Activated effector memory CD4-positive, alpha-beta T cell treated with anti-CD3 and anti-CD28 coated beads, Interleukin-2, amount 50 U/mL, for 16 hours (primary cell): ENCODE measurements at regions not wholly inside any gene's neighbourhood (a gene's known extent, or its start where the extent isn't known, plus 50 kb on each side); places are given as distances from the start of the nearest gene placed in this dataset.
"Not testable (repeated sequence)": the region's sequence is repeated elsewhere in the genome, so short reads cannot be mapped to it uniquely, and the experiment has no call there.

Experiments used
- DNase-seq: peaks from one replicate; pipeline ENCODE4 v3.0.0-alpha.2; 2020

- DNase-seq, result no peak
Measured at GRCh38 chr22:36088292-36088691, 59.7 kb upstream of the RBFOX2 start.

GRCh38 chr22:36087784-36088183, 59.2 kb upstream of the RBFOX2 start:
- no peak for DNase-seq

DNA sequence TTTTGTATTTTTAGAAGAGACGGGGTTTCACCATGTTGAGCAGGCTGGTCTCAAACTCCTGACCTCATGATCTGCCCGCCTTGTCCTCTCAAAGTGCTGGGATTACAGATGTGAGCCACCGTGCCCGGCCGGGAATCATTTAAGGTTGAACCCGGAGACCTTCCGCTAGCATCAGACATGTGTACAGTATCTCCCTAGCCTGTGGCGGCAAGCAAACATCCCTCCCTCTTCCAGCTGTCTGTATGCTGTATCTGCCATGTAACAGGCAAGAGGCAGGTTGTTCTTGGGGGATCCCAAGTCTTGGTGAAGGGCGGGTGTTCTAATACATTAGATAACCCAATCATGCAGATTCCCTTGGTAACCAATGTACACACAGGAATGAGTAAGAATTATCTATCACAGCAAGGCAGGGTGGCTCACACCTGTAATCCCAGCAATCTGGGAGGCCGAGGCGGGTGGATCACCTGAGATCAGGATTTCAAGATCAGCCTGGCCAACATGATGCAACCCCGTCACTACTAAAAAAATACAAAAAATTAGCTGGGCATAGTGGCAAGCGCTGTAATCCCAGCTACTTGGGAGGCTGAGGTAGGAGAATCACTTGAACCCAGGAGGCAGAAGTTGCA, 58.1 kb upstream of the RBFOX2 start:
- peak; percentile 33 for DNase-seq

DNA sequence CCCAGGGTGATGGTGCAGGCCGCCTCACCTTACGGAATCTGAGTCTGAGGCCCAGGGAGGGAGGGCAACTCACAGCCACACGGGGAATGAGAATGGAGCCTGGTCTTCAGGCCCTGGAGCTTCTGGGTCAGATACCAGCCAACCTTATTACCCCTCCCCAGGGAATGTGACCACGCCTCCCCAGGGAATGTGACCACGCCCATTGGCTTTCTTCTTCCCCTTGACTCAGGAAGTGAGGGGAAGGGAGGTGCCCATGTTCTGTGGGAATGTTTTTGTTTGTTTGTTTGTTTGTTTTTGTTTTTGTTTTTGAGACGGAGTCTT, 57.5 kb upstream of the RBFOX2 start:
- DNase-seq, result peak; percentile 28

DNA sequence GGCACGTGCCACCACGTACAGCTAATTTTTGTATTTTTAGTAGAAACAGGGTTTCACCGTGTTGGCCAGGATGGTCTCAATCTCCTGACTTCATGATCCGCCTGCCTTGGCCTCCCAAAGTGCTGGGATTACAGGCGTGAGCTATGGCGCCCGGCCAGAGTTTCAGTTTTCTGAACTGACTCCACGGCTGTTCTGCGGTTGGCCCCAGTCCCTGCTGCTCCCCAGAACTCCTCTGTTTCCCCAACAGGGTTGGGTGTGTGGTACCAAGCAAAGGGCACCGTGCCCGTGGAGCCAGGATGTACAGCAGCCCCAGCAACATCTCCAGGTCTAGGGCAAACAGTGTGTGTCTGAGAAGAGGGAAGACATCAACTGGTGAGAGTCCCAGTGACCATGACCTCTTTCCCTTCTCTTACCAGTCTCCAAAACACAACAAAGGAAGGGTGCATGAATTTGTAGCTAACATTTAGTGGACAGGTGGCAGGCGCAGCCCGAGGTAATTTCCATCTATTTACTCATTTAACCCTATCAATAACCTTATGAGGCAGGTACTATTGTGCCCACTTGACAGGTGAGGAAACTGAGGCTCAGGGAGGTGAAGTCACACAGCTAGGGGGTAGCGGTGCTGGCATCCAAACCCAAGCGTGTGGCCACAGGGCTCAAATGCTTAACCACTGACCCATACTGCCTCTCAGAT, 57.0 kb upstream of the RBFOX2 start:
- DNase-seq, result peak; percentile 30

- DNase-seq, result peak; percentile 19
Measured at GRCh38 chr22:36084717-36085116, 56.1 kb upstream of the RBFOX2 start.

DNA sequence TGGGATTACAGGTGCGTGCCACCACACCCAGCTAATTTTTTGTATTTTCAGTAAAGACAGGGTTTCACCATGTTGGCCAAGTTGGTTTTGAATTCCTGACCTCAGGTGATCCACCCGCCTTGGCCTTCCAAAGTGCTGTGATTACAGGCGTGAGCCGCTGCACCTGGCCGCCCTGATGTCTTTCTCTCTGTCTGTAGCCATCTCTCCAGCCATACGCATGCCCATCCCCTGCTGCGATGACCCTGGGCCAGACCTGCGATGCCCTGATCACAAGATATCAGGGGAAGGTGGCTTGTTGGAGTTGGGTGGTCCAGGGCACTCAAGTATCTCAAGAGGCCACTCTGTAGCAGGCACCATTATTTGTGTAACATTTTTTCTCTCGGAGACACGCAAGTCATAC, 54.4 kb upstream of the RBFOX2 start:
- peak; percentile 25 for DNase-seq

GRCh38 chr22:36081023-36081431, 52.4 kb upstream of the RBFOX2 start:
- peak; percentile 41 for DNase-seq

GRCh38 chr22:36080281-36080680, 51.7 kb upstream of the RBFOX2 start:
- not testable (repeated sequence) for DNase-seq

GRCh38 chr22:36079041-36079440, 50.4 kb upstream of the RBFOX2 start:
- DNase-seq, result peak; percentile 10
